Bone marrow (tissue), 2 donors: ENCODE measurements at regions not wholly inside any gene's neighbourhood (a gene's known extent, or its start where the extent isn't known, plus 50 kb on each side); places are given as distances from the start of the nearest gene placed in this dataset.

Experiments
- DNase-seq, 2 donors: peaks; one replicate each; lab custom pipeline; 2025; lab: John Stamatoyannopoulos, UW

- no peak for DNase-seq
Measured at GRCh38 chr13:79811170-79811569, 330.2 kb downstream of the NDFIP2 start.

GRCh38 chr13:79810669-79811068 is 329.7 kb downstream of the NDFIP2 start:
- DNase-seq, result no peak

GRCh38 chr13:79810018-79810417 is 329.1 kb downstream of the NDFIP2 start:
- no peak for DNase-seq

- DNase-seq, result no peak
Measured at GRCh38 chr13:79808475-79808874, 327.5 kb downstream of the NDFIP2 start.

GRCh38 chr13:79807554-79807953 is 326.6 kb downstream of the NDFIP2 start:
- DNase-seq, result no peak

GRCh38 chr13:79806821-79807220 is 325.9 kb downstream of the NDFIP2 start:
- no peak for DNase-seq

GRCh38 chr13:79805317-79805716 is 324.4 kb downstream of the NDFIP2 start:
- DNase-seq, result no peak

- DNase-seq, result no peak
Measured at GRCh38 chr13:79803989-79804388, 323.0 kb downstream of the NDFIP2 start.

GRCh38 chr13:79803296-79803695 is 322.3 kb downstream of the NDFIP2 start:
- no peak for DNase-seq

GRCh38 chr13:79802389-79803085 is 321.6 kb downstream of the NDFIP2 start:
- DNase-seq, result no peak

- no peak for DNase-seq
Measured at GRCh38 chr13:79799059-79799867, 318.3 kb downstream of the NDFIP2 start.

- no peak for DNase-seq
Measured at GRCh38 chr13:79796136-79796535, 315.2 kb downstream of the NDFIP2 start.

GRCh38 chr13:79794931-79795330 is 314.0 kb downstream of the NDFIP2 start:
- no peak for DNase-seq

- DNase-seq, result no peak
Measured at GRCh38 chr13:79792716-79793115, 311.8 kb downstream of the NDFIP2 start.

GRCh38 chr13:79791471-79792042 is 310.6 kb downstream of the NDFIP2 start:
- DNase-seq, result no peak

- no peak for DNase-seq
Measured at GRCh38 chr13:79786176-79786575, 305.2 kb downstream of the NDFIP2 start.

GRCh38 chr13:79782541-79783205 is 301.7 kb downstream of the NDFIP2 start:
- no peak for DNase-seq

- DNase-seq, result no peak
Measured at GRCh38 chr13:79781829-79782540, 301.0 kb downstream of the NDFIP2 start.

GRCh38 chr13:79780240-79780639 is 299.3 kb downstream of the NDFIP2 start:
- no peak for DNase-seq

GRCh38 chr13:79779761-79780160 is 298.8 kb downstream of the NDFIP2 start:
- no peak for DNase-seq

GRCh38 chr13:79778741-79779460 is 297.9 kb downstream of the NDFIP2 start:
- no peak for DNase-seq
